ENCODE measurements at regions not wholly inside any gene's neighbourhood (a gene's known extent, or its start where the extent isn't known, plus 50 kb on each side); places are given as distances from the start of the nearest gene placed in this dataset.

- no peak for TF ChIP-seq CTCF (conservative IDR thresholded peaks at IDR 0.05; ENCODE audit: control insufficient read depth, insufficient read depth, low read depth, low read length)
- H3K4me3 ChIP-seq (ENCODE audit: control insufficient read depth, low read depth, low read length), result no peak overlapping the region
- no peak for DNase-seq (ENCODE audit: low read depth)
Measured at GRCh38 chr12:112575559-112576067, 156.9 kb downstream of the PTPN11 start.

- TF ChIP-seq CTCF (conservative IDR thresholded peaks at IDR 0.05; ENCODE audit: control insufficient read depth, insufficient read depth, low read depth, low read length), result no peak
- no peak overlapping the region for H3K4me3 ChIP-seq (ENCODE audit: control insufficient read depth, low read depth, low read length)
- DNase-seq (ENCODE audit: low read depth), result no peak
Measured at GRCh38 chr12:112577473-112578329, 159.0 kb downstream of the PTPN11 start.

DNA sequence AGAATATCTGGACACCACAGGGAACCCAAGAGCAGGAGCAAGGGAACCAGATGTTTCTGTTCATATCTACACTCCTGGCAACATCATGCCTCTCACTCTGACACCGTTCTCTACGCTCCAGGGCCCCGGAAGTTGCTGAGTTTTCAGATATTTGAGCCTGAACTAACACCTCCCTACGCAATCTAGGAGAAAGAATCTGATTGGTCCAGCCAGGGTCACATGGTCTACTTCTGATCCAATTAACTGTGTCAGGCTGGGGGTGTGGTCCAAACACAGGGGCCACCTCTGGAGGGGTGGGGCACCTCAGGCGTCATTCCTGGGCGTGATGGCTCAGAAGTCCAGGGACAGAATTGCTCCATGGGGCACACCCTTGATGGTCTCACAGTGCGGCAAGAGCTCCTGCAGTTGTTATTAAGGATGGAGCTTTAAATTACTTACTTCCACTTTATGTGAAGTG lies 165.5 kb downstream of the PTPN11 start:
- no peak overlapping the region for H3K4me3 ChIP-seq (ENCODE audit: control insufficient read depth, low read depth, low read length)
- no peak for DNase-seq (ENCODE audit: low read depth)
- TF ChIP-seq CTCF (conservative IDR thresholded peaks at IDR 0.05; ENCODE audit: control insufficient read depth, insufficient read depth, low read depth, low read length), result no peak

- H3K4me3 ChIP-seq (ENCODE audit: control insufficient read depth, low read depth, low read length), result no peak overlapping the region
- TF ChIP-seq CTCF (conservative IDR thresholded peaks at IDR 0.05; ENCODE audit: control insufficient read depth, insufficient read depth, low read depth, low read length), result no peak
- no peak for DNase-seq (ENCODE audit: low read depth)
Measured at GRCh38 chr12:112586148-112586783, 167.5 kb downstream of the PTPN11 start.

- no peak overlapping the region for H3K4me3 ChIP-seq (ENCODE audit: control insufficient read depth, low read depth, low read length)
- no peak for TF ChIP-seq CTCF (conservative IDR thresholded peaks at IDR 0.05; ENCODE audit: control insufficient read depth, insufficient read depth, low read depth, low read length)
- no peak for DNase-seq (ENCODE audit: low read depth)
Measured at GRCh38 chr12:112589275-112589674, 170.5 kb downstream of the PTPN11 start.

DNA sequence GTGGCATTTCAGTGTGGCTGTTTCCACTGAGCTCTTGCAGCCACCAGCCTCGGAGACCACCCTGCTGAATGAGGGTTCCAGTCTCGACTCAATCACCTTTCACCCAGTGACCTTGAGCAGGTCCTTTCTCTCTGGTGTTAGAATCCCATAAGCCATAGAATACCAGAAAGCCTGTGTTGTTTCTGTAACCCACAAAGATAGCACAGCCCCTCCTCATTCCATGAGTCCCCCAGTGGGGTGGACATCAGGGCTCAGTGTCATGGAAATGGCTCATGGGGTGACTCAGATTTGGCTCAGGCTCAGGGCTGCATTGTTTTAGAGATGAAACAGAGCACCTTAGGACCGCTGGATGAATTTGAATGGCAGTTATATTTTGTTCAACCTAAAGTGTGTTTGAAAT lies 171.5 kb downstream of the PTPN11 start:
- no peak overlapping the region for H3K4me3 ChIP-seq (ENCODE audit: control insufficient read depth, low read depth, low read length)
- DNase-seq (ENCODE audit: low read depth), result no peak
- TF ChIP-seq CTCF (conservative IDR thresholded peaks at IDR 0.05; ENCODE audit: control insufficient read depth, insufficient read depth, low read depth, low read length), result no peak

All from fibroblast of mammary gland (primary cell).